ENCODE measurements at regions not wholly inside any gene's neighbourhood (a gene's known extent, or its start where the extent isn't known, plus 50 kb on each side); places are given as distances from the start of the nearest gene placed in this dataset.
A peak's percentile ranks its signal among the peaks of the same experiment; 100 is the strongest.

DNA sequence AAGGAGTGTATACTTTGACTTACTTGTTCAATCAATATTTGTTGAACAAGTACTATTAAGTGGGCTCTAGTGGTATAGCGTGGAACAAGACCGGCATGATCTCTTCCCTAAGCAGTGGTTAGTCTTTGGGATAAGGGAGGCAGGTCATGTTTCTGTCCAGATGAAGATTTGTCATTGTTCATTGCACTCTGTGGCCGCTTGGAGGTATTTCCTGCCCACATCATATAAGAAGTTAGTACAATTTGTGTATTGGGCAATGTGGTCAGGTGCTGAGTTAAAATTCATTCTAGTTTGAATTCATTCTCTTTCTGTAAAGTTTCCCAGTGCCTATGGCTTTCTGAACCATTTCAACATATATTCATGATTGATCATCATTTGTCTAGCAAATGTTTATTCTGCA lies 101.1 kb upstream of the SHISA3 start:
- Histone ChIP-seq H3K4ac (ENCODE audit: low read depth, low read length) (no peak overlapping the region), H3K4me1 (ENCODE audit: control insufficient read depth in 1 of 2, insufficient read depth in 2 of 2, low read length in 2 of 2) (no peaks in the 10 kb centered on the region), H4K91ac (ENCODE audit: low read depth, low read length) (no peak overlapping the region), H3K4me3 (ENCODE audit: low read depth, low read length) (no peak overlapping the region), H3K4me2 (ENCODE audit: low read length) (no peak overlapping the region), H3K27ac (ENCODE audit: low read depth, low read length) (no peak overlapping the region), H3K23ac (ENCODE audit: low read length) (no peak overlapping the region), H2BK120ac (ENCODE audit: insufficient read depth, low read length, poor library complexity) (no peak overlapping the region), H3K79me1 (ENCODE audit: low read length) (no peaks in the 10 kb centered on the region), H2AFZ (ENCODE audit: insufficient read depth, low read length, poor library complexity) (no peak overlapping the region), H2BK5ac (ENCODE audit: low read depth, low read length, poor library complexity) (no peak overlapping the region), H2BK12ac (ENCODE audit: low read length) (no peak overlapping the region), H3K36me3 (ENCODE audit: control insufficient read depth in 1 of 2, insufficient read depth in 2 of 2, low read length in 2 of 2) (no peaks in the 10 kb centered on the region), H3K18ac (ENCODE audit: low read length) (no peak overlapping the region), H4K8ac (ENCODE audit: low read depth, low read length) (no peak overlapping the region), H3K9me3 (ENCODE audit: insufficient read depth, low read depth, low read length) (no peaks in the 10 kb centered on the region), H3K27me3 (ENCODE audit: insufficient read depth, low read length) (no peaks in the 10 kb centered on the region), H2AK5ac (ENCODE audit: low read length) (no peak overlapping the region), H3K9ac (ENCODE audit: low read length) (no peak overlapping the region), H4K12ac (ENCODE audit: low read depth, low read length) (no peak overlapping the region), H3K79me2 (ENCODE audit: control insufficient read depth, insufficient read depth, low read length, poor library complexity) (no peaks in the 10 kb centered on the region), H3K14ac (ENCODE audit: low read length) (no peak overlapping the region)
- DNase-seq: peak in 1 of 2 donors; percentile 10
- no CpG with 5 or more reads among the region's 3 CpGs for WGBS (ENCODE audit: extremely low coverage, insufficient coverage, insufficient read length)

DNA sequence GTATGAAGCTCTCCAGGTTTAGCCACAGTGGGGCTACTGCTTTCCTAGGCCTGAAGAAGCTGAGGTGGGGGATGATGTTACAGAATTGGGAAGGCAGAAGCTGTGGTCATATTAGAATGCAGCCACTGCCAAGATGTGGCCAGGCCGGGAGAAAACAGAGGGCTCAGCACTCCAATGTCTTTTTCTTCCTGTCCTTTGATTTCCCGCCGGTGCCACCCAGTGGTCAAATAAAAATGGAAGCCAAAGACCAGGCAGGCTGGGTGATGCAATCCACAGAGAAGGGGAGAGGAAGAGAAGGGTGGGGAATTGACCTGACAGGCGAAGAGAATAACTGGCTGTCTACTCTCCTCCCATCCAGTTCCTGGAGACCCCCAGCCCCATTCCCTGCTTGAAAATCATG lies 94.9 kb upstream of the SHISA3 start:
- Histone ChIP-seq H3K4me3 (ENCODE audit: low read depth, low read length) (no peak overlapping the region), H2AK5ac (ENCODE audit: low read length) (no peak overlapping the region), H2BK5ac (ENCODE audit: low read depth, low read length, poor library complexity) (no peak overlapping the region), H4K91ac (ENCODE audit: low read depth, low read length) (no peak overlapping the region), H2BK12ac (ENCODE audit: low read length) (no peak overlapping the region), H3K9me3 (ENCODE audit: insufficient read depth, low read depth, low read length) (peaks cover 2% of the 10 kb centered on the region), H3K36me3 (ENCODE audit: control insufficient read depth in 1 of 2, insufficient read depth in 2 of 2, low read length in 2 of 2) (no peaks in the 10 kb centered on the region), H3K4me2 (ENCODE audit: low read length) (no peak overlapping the region), H3K23ac (ENCODE audit: low read length) (no peak overlapping the region), H2BK120ac (ENCODE audit: insufficient read depth, low read length, poor library complexity) (no peak overlapping the region), H3K27ac (ENCODE audit: low read depth, low read length) (no peak overlapping the region), H3K14ac (ENCODE audit: low read length) (no peak overlapping the region), H3K4ac (ENCODE audit: low read depth, low read length) (no peak overlapping the region), H3K18ac (ENCODE audit: low read length) (no peak overlapping the region), H3K9ac (ENCODE audit: low read length) (no peak overlapping the region), H3K4me1 (ENCODE audit: control insufficient read depth in 1 of 2, insufficient read depth in 2 of 2, low read length in 2 of 2) (no peaks in the 10 kb centered on the region), H4K8ac (ENCODE audit: low read depth, low read length) (no peak overlapping the region), H3K27me3 (ENCODE audit: insufficient read depth, low read length) (no peaks in the 10 kb centered on the region), H4K12ac (ENCODE audit: low read depth, low read length) (no peak overlapping the region), H3K79me1 (ENCODE audit: low read length) (no peaks in the 10 kb centered on the region), H3K79me2 (ENCODE audit: control insufficient read depth, insufficient read depth, low read length, poor library complexity) (no peaks in the 10 kb centered on the region), H2AFZ (ENCODE audit: insufficient read depth, low read length, poor library complexity) (no peak overlapping the region)
- DNase-seq: no peak
- no CpG with 5 or more reads among the region's 4 CpGs for WGBS (ENCODE audit: extremely low coverage, insufficient coverage, insufficient read length)

DNA sequence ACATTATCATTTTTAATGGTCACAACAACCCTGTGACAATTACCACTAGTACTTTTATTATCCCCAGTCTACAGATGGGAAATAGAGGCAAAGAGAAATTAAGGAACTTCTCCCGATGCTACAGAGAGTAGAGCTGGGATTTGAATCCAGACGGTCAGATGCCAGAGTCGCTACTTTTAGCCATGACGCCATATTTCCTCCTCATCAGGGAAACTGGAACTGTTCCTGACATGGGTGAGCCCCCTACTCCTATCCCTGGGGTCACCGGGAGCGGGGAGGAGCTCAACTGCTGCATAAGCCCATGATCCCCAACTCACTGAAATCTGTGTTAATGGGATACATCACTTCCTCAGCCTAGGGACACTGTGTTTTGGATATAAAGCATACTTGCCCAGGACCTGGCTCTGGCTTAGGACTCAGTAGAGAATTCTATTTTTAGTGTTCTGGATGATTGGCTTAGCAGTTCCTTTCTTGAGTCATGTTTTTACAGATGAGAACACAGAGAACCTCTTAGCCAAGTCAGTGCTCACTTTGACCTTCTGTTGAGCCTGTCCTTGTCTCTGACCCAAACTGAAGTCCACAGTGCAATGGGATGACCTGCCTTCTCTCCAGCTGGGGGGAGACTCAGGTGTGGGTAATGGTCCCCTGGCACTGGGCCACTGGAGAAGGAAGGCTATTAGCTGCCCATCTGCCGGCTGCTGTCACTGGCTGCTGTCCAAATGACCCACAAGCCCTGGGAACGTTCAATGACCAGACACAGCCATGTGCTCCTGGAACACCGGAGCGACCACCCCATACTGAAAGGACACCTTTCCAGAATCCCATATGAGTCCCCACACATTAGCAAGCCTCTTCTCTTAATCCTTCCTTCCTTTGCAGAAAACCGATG lies 90.8 kb upstream of the SHISA3 start:
- no peaks in the 10 kb centered on the region for H3K36me3 ChIP-seq (ENCODE audit: control insufficient read depth in 1 of 2, insufficient read depth in 2 of 2, low read length in 2 of 2)
- H3K27ac ChIP-seq (ENCODE audit: low read depth, low read length): no peak overlapping the region
- WGBS (ENCODE audit: extremely low coverage, insufficient coverage, insufficient read length): no CpG with 5 or more reads among the region's 11 CpGs
- H3K14ac ChIP-seq (ENCODE audit: low read length): no peak overlapping the region
- no peak for DNase-seq
- H3K4me3 ChIP-seq (ENCODE audit: low read depth, low read length): no peak overlapping the region
- H3K4me1 ChIP-seq (ENCODE audit: control insufficient read depth in 1 of 2, insufficient read depth in 2 of 2, low read length in 2 of 2): no peaks in the 10 kb centered on the region
- H3K79me1 ChIP-seq (ENCODE audit: low read length): no peaks in the 10 kb centered on the region
- H2AFZ ChIP-seq (ENCODE audit: insufficient read depth, low read length, poor library complexity): peak overlapping the region; percentile 35
- H2BK120ac ChIP-seq (ENCODE audit: insufficient read depth, low read length, poor library complexity): no peak overlapping the region
- H4K91ac ChIP-seq (ENCODE audit: low read depth, low read length): no peak overlapping the region
- no peak overlapping the region for H2BK5ac ChIP-seq (ENCODE audit: low read depth, low read length, poor library complexity)
- H2BK12ac ChIP-seq (ENCODE audit: low read length): no peak overlapping the region
- H3K23ac ChIP-seq (ENCODE audit: low read length): no peak overlapping the region
- no peak overlapping the region for H3K4ac ChIP-seq (ENCODE audit: low read depth, low read length)
- H2AK5ac ChIP-seq (ENCODE audit: low read length): no peak overlapping the region
- H4K12ac ChIP-seq (ENCODE audit: low read depth, low read length): no peak overlapping the region
- no peak overlapping the region for H3K4me2 ChIP-seq (ENCODE audit: low read length)
- no peak overlapping the region for H3K9ac ChIP-seq (ENCODE audit: low read length)
- no peaks in the 10 kb centered on the region for H3K27me3 ChIP-seq (ENCODE audit: insufficient read depth, low read length)
- H3K18ac ChIP-seq (ENCODE audit: low read length): no peak overlapping the region
- no peaks in the 10 kb centered on the region for H3K79me2 ChIP-seq (ENCODE audit: control insufficient read depth, insufficient read depth, low read length, poor library complexity)
- no peak overlapping the region for H4K8ac ChIP-seq (ENCODE audit: low read depth, low read length)
- H3K9me3 ChIP-seq (ENCODE audit: insufficient read depth, low read depth, low read length): peaks cover 2% of the 10 kb centered on the region

DNA sequence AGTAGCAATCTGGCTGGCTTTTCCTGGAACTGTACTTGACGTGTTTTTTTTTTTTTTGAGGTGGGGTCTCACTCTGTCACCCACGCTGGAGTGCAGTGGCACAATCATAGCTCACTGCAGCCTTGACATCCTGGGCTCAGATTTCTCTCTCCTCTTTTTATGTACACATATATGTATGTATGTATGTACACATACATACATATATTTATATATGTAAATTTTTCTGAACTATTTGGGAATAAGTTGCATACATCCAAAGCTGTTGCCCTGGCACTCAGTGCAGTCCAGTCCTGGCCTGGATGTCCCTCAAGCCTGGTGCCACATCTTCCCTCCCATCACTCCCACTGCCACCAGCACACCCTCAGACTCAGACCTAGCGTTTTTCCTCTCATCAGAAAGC lies 89.0 kb upstream of the SHISA3 start:
- H2AK5ac ChIP-seq (ENCODE audit: low read length): no peak overlapping the region
- no peak overlapping the region for H3K23ac ChIP-seq (ENCODE audit: low read length)
- H3K79me2 ChIP-seq (ENCODE audit: control insufficient read depth, insufficient read depth, low read length, poor library complexity): no peaks in the 10 kb centered on the region
- H4K91ac ChIP-seq (ENCODE audit: low read depth, low read length): no peak overlapping the region
- H3K27ac ChIP-seq (ENCODE audit: low read depth, low read length): no peak overlapping the region
- DNase-seq: no peak
- no CpG with 5 or more reads among the region's 3 CpGs for WGBS (ENCODE audit: extremely low coverage, insufficient coverage, insufficient read length)
- no peak overlapping the region for H4K12ac ChIP-seq (ENCODE audit: low read depth, low read length)
- H3K4me2 ChIP-seq (ENCODE audit: low read length): no peak overlapping the region
- peaks cover 2% of the 10 kb centered on the region for H3K9me3 ChIP-seq (ENCODE audit: insufficient read depth, low read depth, low read length)
- H3K9ac ChIP-seq (ENCODE audit: low read length): no peak overlapping the region
- no peaks in the 10 kb centered on the region for H3K36me3 ChIP-seq (ENCODE audit: control insufficient read depth in 1 of 2, insufficient read depth in 2 of 2, low read length in 2 of 2)
- H4K8ac ChIP-seq (ENCODE audit: low read depth, low read length): no peak overlapping the region
- no peak overlapping the region for H2AFZ ChIP-seq (ENCODE audit: insufficient read depth, low read length, poor library complexity)
- no peak overlapping the region for H2BK120ac ChIP-seq (ENCODE audit: insufficient read depth, low read length, poor library complexity)
- H3K27me3 ChIP-seq (ENCODE audit: insufficient read depth, low read length): no peaks in the 10 kb centered on the region
- no peak overlapping the region for H3K4ac ChIP-seq (ENCODE audit: low read depth, low read length)
- no peak overlapping the region for H3K14ac ChIP-seq (ENCODE audit: low read length)
- H3K4me1 ChIP-seq (ENCODE audit: control insufficient read depth in 1 of 2, insufficient read depth in 2 of 2, low read length in 2 of 2): no peaks in the 10 kb centered on the region
- H3K4me3 ChIP-seq (ENCODE audit: low read depth, low read length): no peak overlapping the region
- no peak overlapping the region for H2BK12ac ChIP-seq (ENCODE audit: low read length)
- no peaks in the 10 kb centered on the region for H3K79me1 ChIP-seq (ENCODE audit: low read length)
- H2BK5ac ChIP-seq (ENCODE audit: low read depth, low read length, poor library complexity): no peak overlapping the region
- no peak overlapping the region for H3K18ac ChIP-seq (ENCODE audit: low read length)
